Suppressor macrophage treated with lipopolysaccharide for 1 hour (primary cell): ENCODE measurements at regions not wholly inside any gene's neighbourhood (a gene's known extent, or its start where the extent isn't known, plus 50 kb on each side); places are given as distances from the start of the nearest gene placed in this dataset.

ENCODE experiments used
- DNase-seq, 3 donors: peaks; one replicate each; pipeline ENCODE4 v3.0.0-alpha.2; 2020 to 2022

GRCh38 chr13:57918913-57919312, 287.4 kb downstream of the PCDH17 start:
- no peak for DNase-seq

GRCh38 chr13:57925250-57925649, 293.7 kb downstream of the PCDH17 start:
- no peak for DNase-seq

DNA sequence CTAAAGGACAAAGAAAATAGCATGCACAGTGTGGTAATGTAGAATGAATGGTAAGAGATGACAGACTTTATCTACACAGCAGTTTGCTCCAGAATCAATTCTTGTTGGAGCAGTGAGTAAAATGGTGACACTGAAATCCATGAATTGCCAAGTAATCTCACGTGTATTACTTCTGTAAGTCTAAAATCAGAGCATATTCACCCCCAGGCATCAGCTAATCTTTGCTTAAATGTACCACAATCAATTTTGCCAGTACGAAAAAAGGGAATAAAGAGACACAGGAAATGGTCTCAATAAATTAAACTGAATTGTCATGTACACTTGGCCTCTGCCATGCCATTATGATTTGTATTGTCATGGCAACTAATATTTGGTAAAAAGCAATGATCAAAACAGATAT, 294.2 kb downstream of the PCDH17 start:
- DNase-seq = no peak

GRCh38 chr13:57932061-57932460, 300.5 kb downstream of the PCDH17 start:
- no peak for DNase-seq

DNA sequence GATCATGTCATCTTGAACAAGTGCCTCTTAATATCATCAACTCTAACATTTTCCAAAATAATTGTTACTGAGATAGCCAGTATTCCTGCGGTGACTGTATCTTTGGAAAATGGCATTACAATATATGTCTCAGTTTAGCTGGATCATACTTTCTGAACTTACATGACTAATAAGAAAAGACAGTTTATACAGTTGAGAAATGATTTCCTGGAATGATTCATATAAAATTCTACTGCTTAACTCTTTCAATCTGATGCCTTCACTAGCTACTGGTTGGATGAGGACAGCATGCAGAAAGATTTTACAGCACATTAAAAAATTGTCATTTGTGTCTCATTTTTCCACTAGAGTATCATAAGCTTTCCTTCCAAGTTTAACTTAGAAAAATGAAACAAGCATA, 302.1 kb downstream of the PCDH17 start:
- no peak for DNase-seq

- DNase-seq = no peak
Observed at GRCh38 chr13:57935965-57936364, 304.4 kb downstream of the PCDH17 start.

GRCh38 chr13:57946361-57946760, 314.8 kb downstream of the PCDH17 start:
- DNase-seq = no peak

GRCh38 chr13:57948884-57949283, 317.3 kb downstream of the PCDH17 start:
- DNase-seq = no peak

DNA sequence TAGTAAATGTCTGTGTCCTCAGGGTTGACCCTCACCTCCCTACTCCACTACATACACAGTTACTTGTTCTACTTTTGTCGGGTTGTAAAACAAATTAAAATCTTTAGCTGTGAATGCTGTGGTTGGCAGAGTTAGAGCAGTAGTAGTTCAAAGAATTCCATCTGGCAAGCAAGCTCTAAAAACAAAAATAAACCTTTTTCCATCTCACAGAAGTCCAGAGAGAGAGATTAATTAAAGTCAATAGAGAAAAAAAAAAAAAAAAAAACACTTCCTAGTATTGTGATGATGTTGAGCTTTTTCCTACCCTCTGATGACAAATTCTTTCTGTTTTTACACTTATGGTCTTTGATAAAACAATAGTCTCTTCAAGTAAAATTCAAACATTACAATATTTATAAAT, 338.4 kb downstream of the PCDH17 start:
- no peak for DNase-seq

DNA sequence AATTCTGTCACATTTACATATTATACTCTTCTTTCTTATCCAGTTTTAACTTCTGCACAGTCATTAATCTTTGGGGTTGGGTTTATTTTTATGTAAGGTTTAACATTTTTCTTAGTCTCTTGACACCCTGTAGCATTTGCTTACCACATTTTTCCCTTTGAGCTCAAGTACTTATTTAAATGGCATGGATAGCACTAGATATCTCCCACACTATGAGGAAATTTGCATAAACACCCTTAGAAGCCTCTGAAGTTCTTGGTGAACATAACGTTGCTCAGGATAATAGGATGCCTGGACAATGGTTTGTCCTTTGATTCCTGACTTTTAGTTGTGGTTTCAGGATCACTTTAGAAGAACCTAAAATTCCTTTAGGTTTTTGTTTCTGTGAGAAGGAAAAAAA, 338.9 kb downstream of the PCDH17 start:
- no peak for DNase-seq

DNA sequence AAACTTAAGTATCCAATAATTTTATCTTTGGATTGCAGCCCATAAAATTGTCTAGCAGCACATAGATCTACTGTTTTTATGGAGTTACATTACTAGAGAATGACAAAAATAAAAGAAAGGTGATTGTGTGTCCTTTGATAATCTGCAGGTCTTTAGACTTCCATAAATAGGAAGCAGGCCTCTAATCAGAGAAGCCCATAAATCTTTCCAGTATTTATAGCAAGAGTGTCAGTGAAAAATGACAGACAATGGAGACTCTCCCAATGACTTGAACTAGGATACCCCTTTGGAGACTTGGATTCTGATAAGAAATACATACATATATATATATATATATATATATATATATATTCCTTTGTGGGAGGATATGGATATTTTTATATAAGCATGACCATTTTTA, 351.2 kb downstream of the PCDH17 start:
- DNase-seq = no peak

DNA sequence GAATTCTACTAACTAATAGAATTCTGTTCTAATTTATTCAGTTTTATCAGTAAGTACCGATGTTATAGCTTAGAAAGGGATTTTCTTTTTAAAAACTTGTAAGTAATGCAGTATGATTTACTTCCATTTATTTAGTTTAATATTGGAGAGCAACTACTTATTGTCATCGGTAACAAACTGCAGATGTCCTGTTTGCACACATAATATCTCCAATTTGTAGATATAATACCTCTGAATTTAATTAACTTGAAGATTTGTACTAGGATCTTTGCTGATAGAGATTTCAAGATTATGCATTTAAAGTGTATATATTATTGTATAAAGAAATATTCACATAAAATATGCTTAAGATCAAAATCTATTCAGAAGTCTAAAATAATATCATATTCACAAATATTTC, 356.7 kb downstream of the PCDH17 start:
- DNase-seq = no peak

DNA sequence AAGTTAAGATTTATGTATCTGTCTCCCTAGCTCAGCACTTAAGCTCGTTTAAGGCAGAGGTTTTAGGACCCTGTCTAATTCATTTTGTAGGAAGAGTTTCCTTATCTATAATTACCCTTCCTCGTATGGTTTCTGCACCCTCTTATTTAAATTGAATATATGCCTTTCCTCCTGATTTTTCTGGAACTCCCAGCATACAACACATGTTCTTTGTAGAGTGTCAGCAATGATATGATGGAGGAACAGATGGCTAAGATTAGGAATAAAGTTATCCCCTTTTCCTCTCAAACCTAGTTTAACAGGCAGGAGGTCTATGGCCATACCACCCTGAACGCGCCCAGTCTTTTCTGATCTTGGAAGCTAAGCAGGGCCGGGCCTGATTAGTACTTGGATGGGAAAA, 359.5 kb downstream of the PCDH17 start:
- DNase-seq = no peak

- DNase-seq = no peak
Observed at GRCh38 chr13:57992416-57992815, 360.9 kb downstream of the PCDH17 start.

GRCh38 chr13:57996717-57997116, 365.2 kb downstream of the PCDH17 start:
- DNase-seq = no peak

DNA sequence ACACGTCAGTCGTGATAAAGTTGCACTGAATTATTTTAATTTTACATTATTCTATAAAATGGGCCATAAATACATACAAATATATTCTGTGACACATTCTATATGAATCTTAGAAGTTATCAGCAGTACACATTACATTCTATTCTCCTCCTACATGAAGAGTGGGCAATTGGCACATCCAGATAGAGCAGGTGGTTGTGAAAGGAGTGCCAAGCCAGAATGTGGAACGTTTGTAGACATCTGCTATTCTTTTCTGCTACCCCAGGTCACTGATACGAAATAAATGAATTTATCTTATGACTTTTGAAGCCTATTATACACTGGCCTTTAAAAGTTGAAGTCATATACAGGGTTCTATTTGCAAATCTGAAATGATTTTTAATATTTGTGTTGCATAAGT, 373.2 kb downstream of the PCDH17 start:
- DNase-seq = no peak

GRCh38 chr13:58018020-58018419, 386.5 kb downstream of the PCDH17 start:
- no peak for DNase-seq

- DNase-seq = no peak
Observed at GRCh38 chr13:58018865-58019264, 387.3 kb downstream of the PCDH17 start.

GRCh38 chr13:58024103-58024502, 392.6 kb downstream of the PCDH17 start:
- no peak for DNase-seq

DNA sequence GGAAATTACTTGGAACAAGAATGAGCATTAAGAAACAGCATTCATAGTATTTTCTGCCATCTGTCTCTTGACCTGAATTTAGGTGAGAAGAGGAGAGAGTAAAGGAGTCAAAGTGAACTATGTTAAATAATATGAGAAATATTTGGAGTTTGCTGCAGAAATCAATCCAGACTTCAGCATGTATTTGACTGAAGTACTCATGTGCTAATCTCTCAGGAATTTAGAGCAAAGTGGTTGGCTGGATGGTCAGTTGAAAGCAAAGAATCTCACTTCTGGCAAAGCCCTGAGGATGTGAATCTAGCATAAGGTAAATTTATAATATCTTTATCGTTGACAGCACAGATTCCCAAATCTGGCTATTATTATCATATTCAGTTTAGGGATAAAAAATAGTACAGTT, 394.3 kb downstream of the PCDH17 start:
- DNase-seq = no peak

GRCh38 chr13:58032676-58033460, 401.3 kb downstream of the PCDH17 start:
- DNase-seq = no peak

GRCh38 chr13:58043971-58044370, 412.4 kb downstream of the PCDH17 start:
- no peak for DNase-seq

DNA sequence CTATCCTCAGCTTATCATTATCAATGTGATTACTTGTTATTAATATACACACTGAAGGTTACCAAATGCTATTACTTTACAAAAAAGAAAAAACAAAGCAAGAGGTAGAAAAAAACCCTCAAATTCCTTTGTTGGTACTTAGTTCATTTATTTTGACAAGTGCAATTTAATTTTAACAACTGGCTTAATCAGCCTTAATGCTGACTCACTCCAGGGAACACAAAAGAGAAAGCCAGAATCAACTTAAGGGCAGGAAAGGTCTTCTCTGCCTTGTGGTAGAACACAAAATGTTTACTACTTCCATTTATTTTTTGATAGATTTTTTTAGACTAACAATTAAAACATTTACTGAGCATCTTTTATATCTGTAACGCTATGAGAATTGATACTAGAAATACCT, 417.1 kb downstream of the PCDH17 start:
- no peak for DNase-seq

DNA sequence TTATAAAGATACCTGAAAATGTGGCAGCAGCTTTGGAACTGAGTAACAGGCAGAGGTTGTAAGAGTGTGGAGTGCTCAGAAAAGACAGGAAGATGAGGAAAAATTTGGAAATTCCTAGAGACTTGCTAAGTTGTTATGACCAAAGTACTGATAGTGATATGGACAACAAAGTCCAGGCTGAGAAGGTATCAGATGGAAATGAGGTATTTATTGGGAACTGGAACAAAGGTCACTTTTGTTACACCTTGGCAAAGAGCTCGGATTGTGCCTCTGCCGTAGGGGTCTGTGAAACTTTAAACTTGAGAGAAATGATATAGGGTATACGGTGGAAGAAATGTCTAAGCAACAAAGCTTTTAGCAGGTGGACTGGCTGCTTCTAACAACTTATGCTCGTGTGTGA, 419.9 kb downstream of the PCDH17 start:
- no peak for DNase-seq

DNA sequence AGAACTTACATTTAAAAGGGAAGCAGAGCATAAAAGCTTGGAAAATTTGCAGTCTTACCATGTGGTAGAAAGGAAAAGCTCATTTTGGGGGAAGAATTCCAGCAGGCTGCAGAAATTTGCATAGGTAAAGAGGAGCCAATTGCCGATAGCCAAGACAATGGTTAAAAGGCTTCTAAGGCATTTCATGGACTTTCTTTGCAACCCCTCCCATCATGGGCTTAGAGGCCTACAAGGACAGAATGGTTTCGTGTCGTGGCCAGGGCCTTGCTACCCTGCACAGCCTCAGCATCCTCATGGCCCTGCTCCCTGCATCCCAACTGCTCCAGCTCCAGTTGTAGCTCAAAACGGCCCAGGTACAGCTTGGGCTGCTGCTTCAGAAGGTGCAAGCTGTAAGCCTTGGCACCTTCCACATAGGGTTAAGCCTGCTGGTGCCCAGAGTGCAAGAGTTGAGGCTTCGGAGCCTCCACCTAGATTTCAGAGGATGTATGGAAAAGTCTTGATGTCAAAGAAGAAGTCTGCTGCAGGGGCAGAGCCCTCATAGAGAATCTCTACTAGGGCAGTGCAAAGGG, 420.3 kb downstream of the PCDH17 start:
- no peak for DNase-seq
